Chondrocyte (in vitro differentiated cells): ENCODE measurements at regions not wholly inside any gene's neighbourhood (a gene's known extent, or its start where the extent isn't known, plus 50 kb on each side); places are given as distances from the start of the nearest gene placed in this dataset.

Experiments
- DNase-seq: peaks from one replicate; pipeline ENCODE4 v3.0.0; 2021; ENCODE audit warnings: mixed read lengths, low spot score
- H3K27ac Mint-ChIP-seq: one replicate; pipeline ENCODE4 v1.8.0; 2021; ENCODE audit warnings: mild to moderate bottlenecking, moderate library complexity, mixed read lengths; ENCODE audit not compliant: unreplicated experiment
- H3K27me3 Mint-ChIP-seq: 2 replicates; pipeline ENCODE4 v1.8.0; 2021; ENCODE audit warnings: low read depth, mixed read lengths
- H3K36me3 Mint-ChIP-seq: 2 replicates; pipeline ENCODE4 v1.8.0; 2021; ENCODE audit warnings: low read depth, mixed read lengths
- H3K4me1 Mint-ChIP-seq: 2 replicates; pipeline ENCODE4 v1.8.0; 2021; ENCODE audit warnings: low read depth, mild to moderate bottlenecking, mixed read lengths
- H3K4me3 Mint-ChIP-seq: one replicate; pipeline ENCODE4 v1.8.0; 2021; ENCODE audit warnings: mild to moderate bottlenecking, moderate library complexity, mixed read lengths; ENCODE audit not compliant: unreplicated experiment
- H3K9me3 Mint-ChIP-seq: 2 replicates; pipeline ENCODE4 v1.8.0; 2021; ENCODE audit warnings: low read depth, mixed read lengths
- TF ChIP-seq, protein P1 (sequence below): fragments of 200-600 bp; sonication (generic); IDR thresholded peaks from 2 replicates; pipeline ENCODE4 v1.5.0; 2021; ENCODE audit warnings: antibody characterized with exemption, mild to moderate bottlenecking, moderate library complexity

DNA sequence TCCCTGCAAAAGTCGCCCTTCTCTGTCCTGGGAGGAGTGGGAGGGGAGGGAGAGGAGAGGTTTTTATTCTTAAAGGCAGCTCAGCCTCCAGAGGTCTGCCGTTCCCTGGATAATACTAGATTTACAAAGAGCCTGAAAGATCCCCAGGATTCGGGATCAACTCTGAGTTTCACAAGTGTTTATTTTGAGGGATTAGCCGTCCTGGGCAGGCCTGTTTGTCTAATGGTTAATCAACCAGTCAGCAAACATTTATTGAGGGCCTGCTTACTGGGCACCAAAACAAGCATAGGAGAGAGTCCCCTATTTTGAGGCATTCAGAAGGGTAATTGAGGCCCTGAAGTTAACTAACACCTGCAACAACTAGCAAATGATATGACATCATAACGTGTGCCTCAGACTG, 152.6 kb upstream of the SLC1A4 start:
- Mint-ChIP-seq H3K27ac (no peak overlapping the region), H3K4me1 (peaks cover 25% of the 10 kb centered on the region), H3K36me3 (no peaks in the 10 kb centered on the region), H3K27me3 (no peaks in the 10 kb centered on the region), H3K4me3 (no peak overlapping the region), H3K9me3 (no peaks in the 10 kb centered on the region)
- DNase-seq = no peak
- TF ChIP-seq, protein P1, sequence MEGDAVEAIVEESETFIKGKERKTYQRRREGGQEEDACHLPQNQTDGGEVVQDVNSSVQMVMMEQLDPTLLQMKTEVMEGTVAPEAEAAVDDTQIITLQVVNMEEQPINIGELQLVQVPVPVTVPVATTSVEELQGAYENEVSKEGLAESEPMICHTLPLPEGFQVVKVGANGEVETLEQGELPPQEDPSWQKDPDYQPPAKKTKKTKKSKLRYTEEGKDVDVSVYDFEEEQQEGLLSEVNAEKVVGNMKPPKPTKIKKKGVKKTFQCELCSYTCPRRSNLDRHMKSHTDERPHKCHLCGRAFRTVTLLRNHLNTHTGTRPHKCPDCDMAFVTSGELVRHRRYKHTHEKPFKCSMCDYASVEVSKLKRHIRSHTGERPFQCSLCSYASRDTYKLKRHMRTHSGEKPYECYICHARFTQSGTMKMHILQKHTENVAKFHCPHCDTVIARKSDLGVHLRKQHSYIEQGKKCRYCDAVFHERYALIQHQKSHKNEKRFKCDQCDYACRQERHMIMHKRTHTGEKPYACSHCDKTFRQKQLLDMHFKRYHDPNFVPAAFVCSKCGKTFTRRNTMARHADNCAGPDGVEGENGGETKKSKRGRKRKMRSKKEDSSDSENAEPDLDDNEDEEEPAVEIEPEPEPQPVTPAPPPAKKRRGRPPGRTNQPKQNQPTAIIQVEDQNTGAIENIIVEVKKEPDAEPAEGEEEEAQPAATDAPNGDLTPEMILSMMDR = no peak

DNA sequence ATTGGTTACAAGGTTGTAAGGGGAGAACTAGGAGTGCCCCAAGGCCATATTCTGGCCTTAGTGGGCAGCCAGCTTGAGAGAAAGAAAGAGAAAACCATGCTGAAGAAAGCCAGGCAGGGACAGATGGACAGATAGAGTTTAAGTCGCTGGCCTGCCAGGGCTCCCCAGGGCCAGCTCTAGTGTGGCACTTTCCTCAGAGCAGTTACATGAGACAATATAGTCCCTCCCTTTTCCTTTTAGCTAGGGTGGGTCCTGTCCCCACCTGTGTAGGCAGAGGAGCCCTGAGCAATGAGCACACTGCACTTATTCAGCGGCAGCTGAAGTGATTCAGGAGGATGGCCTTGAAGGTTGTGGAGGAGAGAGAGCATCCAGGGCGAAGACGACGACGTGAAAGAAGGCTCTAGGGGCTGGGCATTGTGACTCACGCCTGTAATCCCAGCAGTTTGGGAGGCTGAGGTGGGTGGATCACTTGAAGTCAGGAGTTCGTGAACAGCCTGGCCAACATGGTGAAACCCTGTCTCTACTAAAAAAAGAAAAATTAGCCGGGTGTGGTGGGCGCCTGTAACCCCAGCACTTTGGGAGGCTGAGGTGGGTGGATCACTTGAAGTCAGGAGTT, 152.0 kb upstream of the SLC1A4 start:
- no peak overlapping the region for H3K4me3 Mint-ChIP-seq
- H3K36me3 Mint-ChIP-seq = no peaks in the 10 kb centered on the region
- H3K27me3 Mint-ChIP-seq = no peaks in the 10 kb centered on the region
- no peaks in the 10 kb centered on the region for H3K9me3 Mint-ChIP-seq
- TF ChIP-seq, protein P1 = no peak
- DNase-seq = no peak
- peaks cover 24% of the 10 kb centered on the region for H3K4me1 Mint-ChIP-seq
- H3K27ac Mint-ChIP-seq = peak overlapping the region; percentile 25

DNA sequence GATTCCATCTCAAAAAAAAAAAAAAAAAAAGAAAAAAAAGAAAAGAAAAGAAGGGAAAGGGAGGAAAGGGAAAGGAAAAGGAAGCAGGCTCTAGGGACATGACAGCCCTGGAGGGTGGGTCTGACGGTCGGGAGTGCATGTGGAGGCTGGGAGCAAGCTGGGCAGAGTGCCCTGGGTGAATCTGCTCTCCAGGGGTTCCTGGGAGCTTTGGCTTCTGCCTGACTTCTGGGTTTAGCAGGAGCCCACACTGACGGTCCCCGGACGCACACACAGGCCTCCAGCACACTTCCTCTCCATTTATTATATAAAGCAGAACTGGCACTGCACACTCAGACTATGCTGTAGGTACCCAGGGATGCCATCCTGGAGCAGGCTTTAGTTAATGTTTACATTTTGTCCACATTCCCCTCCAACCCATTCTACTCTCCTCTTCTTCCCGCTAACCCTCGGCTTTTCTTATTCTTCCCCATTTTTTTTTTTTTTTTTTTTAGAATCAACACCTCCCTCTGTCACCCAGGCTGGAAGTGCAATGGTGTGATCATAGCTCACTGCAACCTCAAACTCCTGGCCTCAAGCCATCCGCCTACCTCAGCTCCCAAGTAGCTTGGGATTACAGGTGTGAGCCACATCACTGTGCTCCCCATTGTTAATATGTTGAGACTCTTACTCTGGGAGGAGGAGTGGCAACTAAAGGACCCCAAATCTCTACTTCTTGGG, 151.1 kb upstream of the SLC1A4 start:
- DNase-seq = no peak
- Mint-ChIP-seq H3K4me1 (peaks cover 24% of the 10 kb centered on the region), H3K36me3 (no peaks in the 10 kb centered on the region), H3K9me3 (no peaks in the 10 kb centered on the region), H3K27me3 (no peaks in the 10 kb centered on the region), H3K27ac (peak overlapping the region; percentile 63), H3K4me3 (no peak overlapping the region)
- TF ChIP-seq, protein P1 = no peak

DNA sequence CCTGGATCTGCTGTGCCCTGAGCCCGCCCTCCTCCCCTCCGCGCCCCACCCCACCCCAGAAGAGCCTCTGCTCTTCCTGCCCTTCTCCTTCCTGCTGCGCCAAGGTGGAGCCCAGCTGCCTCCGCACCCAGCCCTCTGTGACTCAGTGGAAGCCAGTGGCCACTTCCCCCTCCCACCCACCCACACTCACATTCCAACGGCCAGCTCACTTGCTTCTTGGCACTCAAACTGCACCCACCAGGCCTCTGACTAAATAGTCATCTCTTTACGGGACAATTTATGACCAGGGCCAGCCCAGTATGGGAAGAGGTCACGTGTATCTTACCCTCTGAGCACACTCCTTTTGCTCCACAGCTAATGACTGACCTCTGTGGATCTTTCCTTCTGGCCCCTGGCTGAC, 150.4 kb upstream of the SLC1A4 start:
- DNase-seq = no peak
- no peaks in the 10 kb centered on the region for H3K36me3 Mint-ChIP-seq
- H3K27me3 Mint-ChIP-seq = no peaks in the 10 kb centered on the region
- H3K27ac Mint-ChIP-seq = peak overlapping the region; percentile 74
- H3K4me1 Mint-ChIP-seq = peaks cover 24% of the 10 kb centered on the region
- no peaks in the 10 kb centered on the region for H3K9me3 Mint-ChIP-seq
- no peak overlapping the region for H3K4me3 Mint-ChIP-seq
- TF ChIP-seq, protein P1 = no peak

DNA sequence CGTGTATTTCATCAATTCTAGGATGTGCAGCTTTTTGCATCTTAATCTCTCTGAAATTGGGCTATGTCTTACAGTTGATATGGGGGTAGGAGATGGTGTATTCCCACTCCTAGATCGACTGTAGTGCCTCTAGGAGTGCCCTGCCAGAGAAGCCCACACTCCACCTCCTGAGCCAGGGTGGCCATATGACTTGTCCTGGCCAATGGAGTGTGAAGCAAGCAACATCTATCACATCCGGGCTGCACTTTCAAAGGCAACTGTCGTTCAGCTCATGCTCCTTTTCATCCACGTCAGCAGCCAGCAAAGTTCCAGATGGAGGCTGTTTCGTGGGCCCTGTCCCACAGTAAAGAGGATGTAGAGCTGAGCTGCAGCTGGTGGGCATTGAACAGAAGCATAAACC, 149.4 kb upstream of the SLC1A4 start:
- no peaks in the 10 kb centered on the region for H3K9me3 Mint-ChIP-seq
- TF ChIP-seq, protein P1 = no peak
- peaks cover 24% of the 10 kb centered on the region for H3K4me1 Mint-ChIP-seq
- no peak for DNase-seq
- no peaks in the 10 kb centered on the region for H3K27me3 Mint-ChIP-seq
- H3K27ac Mint-ChIP-seq = no peak overlapping the region
- no peaks in the 10 kb centered on the region for H3K36me3 Mint-ChIP-seq
- H3K4me3 Mint-ChIP-seq = no peak overlapping the region
